Choroid plexus epithelial cell (primary cell): ENCODE measurements at regions not wholly inside any gene's neighbourhood (a gene's known extent, or its start where the extent isn't known, plus 50 kb on each side); places are given as distances from the start of the nearest gene placed in this dataset.

Experiments used
- DNase-seq: peaks from one replicate; pipeline ENCODE4 v3.0.0-alpha.2; 2010; ENCODE audit warnings: low read depth
- H3K4me3 ChIP-seq: 2 replicates; pipeline ENCODE4 v1.5.1; 2011; ENCODE audit warnings: low read depth, mild to moderate bottlenecking, control low read depth, low read length, moderate library complexity
- TF ChIP-seq, protein P1 (sequence below): conservative IDR thresholded peaks from 2 replicates; pipeline ENCODE4 v1.5.1; 2011; ENCODE audit warnings: low read depth, mild to moderate bottlenecking, control low read depth, inconsistent platforms, low read length, moderate library complexity

DNA sequence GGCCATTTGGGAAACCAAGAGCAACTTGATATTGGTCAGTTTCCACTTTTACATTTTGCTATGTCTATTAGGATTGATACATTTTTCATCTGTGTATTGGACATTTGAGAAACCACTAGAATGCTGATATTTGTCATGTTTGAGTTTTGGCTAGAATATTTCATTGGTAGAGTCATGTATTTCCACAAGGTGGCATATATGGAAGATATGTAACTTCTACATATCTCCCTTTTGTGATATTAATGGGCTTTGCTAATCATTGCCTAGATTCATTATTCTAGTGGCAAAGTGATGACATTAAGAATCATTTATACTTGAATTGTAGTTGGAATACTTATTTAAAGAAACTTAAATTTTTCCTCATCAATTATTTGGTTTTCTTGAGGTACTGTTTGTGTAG lies 692.9 kb upstream of the EDIL3 start:
- TF ChIP-seq, protein P1, sequence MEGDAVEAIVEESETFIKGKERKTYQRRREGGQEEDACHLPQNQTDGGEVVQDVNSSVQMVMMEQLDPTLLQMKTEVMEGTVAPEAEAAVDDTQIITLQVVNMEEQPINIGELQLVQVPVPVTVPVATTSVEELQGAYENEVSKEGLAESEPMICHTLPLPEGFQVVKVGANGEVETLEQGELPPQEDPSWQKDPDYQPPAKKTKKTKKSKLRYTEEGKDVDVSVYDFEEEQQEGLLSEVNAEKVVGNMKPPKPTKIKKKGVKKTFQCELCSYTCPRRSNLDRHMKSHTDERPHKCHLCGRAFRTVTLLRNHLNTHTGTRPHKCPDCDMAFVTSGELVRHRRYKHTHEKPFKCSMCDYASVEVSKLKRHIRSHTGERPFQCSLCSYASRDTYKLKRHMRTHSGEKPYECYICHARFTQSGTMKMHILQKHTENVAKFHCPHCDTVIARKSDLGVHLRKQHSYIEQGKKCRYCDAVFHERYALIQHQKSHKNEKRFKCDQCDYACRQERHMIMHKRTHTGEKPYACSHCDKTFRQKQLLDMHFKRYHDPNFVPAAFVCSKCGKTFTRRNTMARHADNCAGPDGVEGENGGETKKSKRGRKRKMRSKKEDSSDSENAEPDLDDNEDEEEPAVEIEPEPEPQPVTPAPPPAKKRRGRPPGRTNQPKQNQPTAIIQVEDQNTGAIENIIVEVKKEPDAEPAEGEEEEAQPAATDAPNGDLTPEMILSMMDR: no peak
- no peak overlapping the region for H3K4me3 ChIP-seq
- DNase-seq: peak; percentile 0

DNA sequence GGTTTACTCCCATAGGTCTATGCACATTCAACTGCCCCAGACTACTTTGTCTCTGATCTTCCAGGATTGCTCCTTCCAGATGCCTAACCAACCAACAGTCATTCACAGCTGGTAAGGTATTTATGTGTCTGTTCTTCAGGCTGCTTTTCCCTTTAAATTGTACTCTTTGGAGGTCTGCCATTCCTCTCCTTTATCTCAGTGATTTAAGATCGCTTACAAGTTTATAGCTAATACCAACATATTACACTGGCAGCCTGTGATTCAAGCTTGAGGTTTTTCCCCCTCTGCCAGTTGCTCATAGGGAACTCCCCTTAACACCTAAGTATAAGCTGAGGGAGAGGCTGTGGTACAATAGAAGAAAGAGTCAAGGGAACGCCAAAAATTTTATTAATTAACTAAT lies 711.7 kb upstream of the EDIL3 start:
- H3K4me3 ChIP-seq: no peak overlapping the region
- no peak for DNase-seq
- TF ChIP-seq, protein P1: no peak

DNA sequence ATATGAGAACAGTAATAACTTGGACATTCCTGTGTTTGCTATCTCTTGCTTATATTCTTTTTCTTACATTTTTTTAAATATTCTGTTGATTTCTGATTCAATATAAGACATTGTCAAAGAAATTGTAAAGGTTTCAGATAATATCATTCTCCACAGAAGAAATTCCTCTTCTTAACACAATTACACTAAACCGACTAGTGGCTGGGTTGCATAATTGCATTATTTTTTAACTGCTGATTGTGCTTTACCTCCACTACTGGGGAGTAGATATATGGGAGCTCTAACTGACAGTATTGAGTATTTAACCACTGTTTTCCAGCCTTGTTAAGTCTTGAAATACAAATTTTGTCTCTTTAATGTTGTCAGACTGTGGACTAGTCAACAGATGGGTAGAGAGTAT lies 723.8 kb upstream of the EDIL3 start:
- DNase-seq: no peak
- H3K4me3 ChIP-seq: no peak overlapping the region
- TF ChIP-seq, protein P1: no peak

DNA sequence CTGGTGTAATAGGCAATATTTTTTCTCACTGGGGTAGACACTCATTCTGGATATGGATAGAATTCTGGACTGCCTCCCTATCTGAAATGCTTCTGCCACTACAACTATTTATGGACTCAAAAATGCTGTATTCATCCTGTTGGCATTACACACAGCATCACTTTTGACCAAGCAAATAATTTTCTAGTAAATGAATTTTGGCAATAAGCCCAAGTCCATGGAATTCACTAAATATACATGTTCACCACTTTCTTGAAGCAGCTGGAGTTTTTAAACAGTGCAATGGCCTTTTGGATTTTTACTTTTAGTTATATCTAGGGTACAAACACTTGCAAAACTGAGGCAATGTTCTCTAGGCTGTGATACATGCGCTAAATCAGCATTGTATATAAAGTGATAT lies 724.9 kb upstream of the EDIL3 start:
- no peak overlapping the region for H3K4me3 ChIP-seq
- TF ChIP-seq, protein P1: no peak
- DNase-seq: no peak

DNA sequence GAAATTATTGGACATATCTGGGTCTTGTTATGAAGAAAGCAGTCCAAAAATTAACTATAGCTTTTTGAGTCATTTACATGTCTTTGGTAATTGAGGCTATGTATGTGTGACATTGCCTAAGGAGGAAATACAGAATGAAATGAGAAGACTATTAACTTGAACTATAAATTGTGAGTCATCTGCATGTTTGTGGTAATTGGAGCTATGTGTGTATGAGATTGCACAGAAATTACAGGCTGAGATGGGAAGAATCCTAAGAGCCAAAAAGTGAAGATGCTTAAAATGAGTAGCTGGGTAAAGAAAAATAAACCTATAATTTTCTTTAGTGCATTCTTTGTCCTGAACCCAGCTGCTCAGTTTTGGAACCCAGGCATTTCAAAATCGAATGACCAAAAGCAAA lies 747.6 kb upstream of the EDIL3 start:
- TF ChIP-seq, protein P1: no peak
- DNase-seq: peak; percentile 1
- no peak overlapping the region for H3K4me3 ChIP-seq

DNA sequence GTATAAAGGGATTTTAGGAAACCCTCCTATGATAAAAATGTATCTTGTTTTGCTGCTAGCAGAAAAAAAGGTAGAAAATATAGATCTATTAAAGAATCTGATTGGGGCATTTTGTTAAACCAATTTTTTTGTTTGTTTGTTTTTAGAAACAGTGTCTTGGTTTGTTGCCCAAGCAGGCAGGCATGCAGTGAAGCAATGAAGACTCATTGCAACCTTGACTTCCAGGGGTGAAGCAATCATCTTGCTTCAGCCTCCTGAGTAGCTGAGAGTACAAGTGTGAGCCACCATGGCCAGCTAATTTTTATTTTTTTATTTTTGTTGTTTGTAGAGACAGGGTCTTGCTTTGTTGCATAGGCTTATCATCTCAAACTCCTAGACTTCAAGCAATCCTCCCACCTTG lies 755.8 kb upstream of the EDIL3 start:
- H3K4me3 ChIP-seq: no peak overlapping the region
- TF ChIP-seq, protein P1: no peak
- DNase-seq: no peak

DNA sequence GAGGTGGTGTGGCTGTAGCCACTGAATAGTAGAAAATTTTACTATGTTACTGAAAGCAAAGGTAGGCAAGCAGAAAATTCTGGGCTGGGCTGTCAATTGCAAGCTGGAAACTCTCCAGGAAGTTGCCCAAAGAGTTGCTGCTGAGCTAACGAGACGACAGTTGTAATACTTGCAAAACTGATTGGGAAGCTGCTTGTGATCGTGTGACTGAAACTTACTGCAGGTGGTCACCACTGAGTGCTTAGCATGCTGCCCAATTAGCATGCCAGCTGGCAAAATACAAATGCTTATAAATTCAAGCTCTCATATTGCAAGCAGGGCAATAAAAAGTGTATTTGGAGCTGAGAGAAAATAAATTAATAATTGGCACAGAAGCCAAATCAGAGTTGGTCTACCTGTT lies 758.5 kb upstream of the EDIL3 start:
- TF ChIP-seq, protein P1: no peak
- no peak overlapping the region for H3K4me3 ChIP-seq
- no peak for DNase-seq
